C4-2B (cell line): ENCODE measurements at regions not wholly inside any gene's neighbourhood (a gene's known extent, or its start where the extent isn't known, plus 50 kb on each side); places are given as distances from the start of the nearest gene placed in this dataset.

Experiments used
- H3K27ac ChIP-seq: fragments of 450-650 bp; 2 replicates; pipeline ENCODE4 v1.5.1; 2017
- CTCF ChIP-seq: fragments of 450-650 bp; conservative IDR thresholded peaks from 2 replicates; pipeline ENCODE4 v1.5.1; 2017; ENCODE audit warnings: mild to moderate bottlenecking
- ZFX ChIP-seq: fragments of 450-650 bp; IDR thresholded peaks from 2 replicates; pipeline ENCODE4 v1.6.1; 2017

DNA sequence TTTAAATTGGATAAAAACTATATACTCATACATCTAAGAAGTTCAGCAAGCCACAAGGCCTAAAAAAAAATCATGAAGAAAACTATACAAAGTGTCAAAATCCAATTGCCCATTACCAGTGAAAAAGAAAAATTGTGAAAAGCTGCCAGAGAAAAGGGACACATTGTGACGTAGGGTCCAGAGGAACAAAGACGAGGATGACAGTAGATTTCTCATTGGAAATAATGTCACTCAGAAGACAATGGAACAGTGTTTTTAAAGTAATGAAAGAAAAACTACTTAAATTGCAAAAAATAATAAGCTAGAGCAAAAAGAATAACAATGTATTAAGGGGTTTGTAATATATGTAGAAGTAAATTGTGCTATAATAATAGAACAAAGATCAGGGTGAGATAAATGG lies 195.2 kb downstream of the EFNB2 start:
- no peak for TF ChIP-seq CTCF
- no peak for TF ChIP-seq ZFX
- H3K27ac ChIP-seq: no peak overlapping the region

GRCh38 chr13:106337096-106337850 lies 198.2 kb downstream of the EFNB2 start:
- TF ChIP-seq ZFX: no peak
- no peak for TF ChIP-seq CTCF
- no peak overlapping the region for H3K27ac ChIP-seq

DNA sequence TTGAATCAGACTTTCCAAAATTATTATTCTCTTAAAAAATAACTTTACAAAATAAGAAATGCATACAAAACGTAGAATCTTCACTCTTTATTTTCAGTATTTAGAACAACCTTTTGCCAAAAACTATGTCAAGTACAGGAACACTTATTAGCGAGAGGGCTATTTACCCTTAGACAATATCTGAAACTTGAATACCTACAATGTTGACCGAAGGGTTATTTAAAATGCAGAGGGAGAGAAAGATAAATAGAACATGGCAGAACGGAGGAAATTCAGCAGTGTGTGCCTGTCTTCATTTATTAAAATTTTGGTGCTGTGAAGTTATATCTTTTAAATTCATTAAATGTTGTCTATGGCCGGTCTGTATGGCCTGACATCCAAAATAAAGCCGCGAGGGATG lies 198.8 kb downstream of the EFNB2 start:
- TF ChIP-seq CTCF (no peak), ZFX (no peak)
- no peak overlapping the region for H3K27ac ChIP-seq

DNA sequence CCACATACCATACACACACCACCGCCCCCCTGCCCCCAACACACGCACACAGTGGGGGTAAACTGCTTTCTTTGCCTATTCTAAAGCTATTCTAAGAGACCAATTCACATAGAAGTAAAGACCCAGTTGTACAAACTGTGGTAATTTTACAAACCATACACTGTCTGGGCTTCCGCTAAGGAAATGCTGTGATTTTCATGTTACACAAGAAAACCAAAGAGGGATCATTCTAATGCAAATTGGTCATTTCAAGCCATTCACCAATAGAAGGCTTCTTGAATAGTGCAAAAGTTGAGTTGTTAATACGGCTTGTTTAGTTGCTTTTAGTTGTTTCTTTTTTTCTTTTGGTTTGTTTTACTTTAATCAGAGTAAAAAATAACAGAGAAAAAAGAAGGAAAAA lies 202.8 kb downstream of the EFNB2 start:
- no peak for TF ChIP-seq CTCF
- no peak for TF ChIP-seq ZFX
- no peak overlapping the region for H3K27ac ChIP-seq

DNA sequence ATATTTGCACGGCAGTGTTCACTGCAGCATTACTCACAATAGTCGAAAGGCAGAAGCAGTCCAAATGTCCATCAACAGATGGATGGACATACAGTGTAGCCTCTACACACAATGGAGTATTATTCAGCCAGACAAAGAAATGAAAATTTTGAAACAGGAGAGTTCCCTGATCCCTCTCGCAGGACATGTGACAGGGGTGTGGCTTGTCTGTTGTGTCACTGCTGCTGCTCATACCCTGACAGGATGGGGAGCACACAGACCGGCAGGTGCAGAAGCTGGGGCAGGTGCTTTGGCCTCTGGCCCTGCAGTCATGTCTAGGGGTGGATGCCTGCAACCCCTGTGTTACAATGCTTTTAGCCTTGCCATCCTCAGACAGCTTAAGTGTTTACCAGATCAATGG lies 204.3 kb downstream of the EFNB2 start:
- TF ChIP-seq ZFX (no peak), CTCF (no peak)

GRCh38 chr13:106329941-106330340 lies 205.5 kb downstream of the EFNB2 start:
- no peak overlapping the region for H3K27ac ChIP-seq

More for the DNA sequence above, 204.3 kb downstream of the EFNB2 start:
- no peak overlapping the region for H3K27ac ChIP-seq

GRCh38 chr13:106326751-106327150 lies 208.7 kb downstream of the EFNB2 start:
- TF ChIP-seq ZFX (no peak), CTCF (no peak)
- no peak overlapping the region for H3K27ac ChIP-seq

More at GRCh38 chr13:106329941-106330340, 205.5 kb downstream of the EFNB2 start:
- TF ChIP-seq ZFX (no peak), CTCF (no peak)
